HCT116 (cell line): ENCODE measurements at regions not wholly inside any gene's neighbourhood (a gene's known extent, or its start where the extent isn't known, plus 50 kb on each side); places are given as distances from the start of the nearest gene placed in this dataset.

Experiments used
- ATAC-seq: fragments of 200-7000 bp; cut with Tn5 transposase; 2 replicates; pipeline ENCODE4 v1.9.1; 2020; ENCODE audit warnings: mild to moderate bottlenecking, moderate library complexity
- BruUV-seq: library from RNA; stranded (reverse); fragments of 400-500 nt; replicated peaks from 2 replicates; lab custom pipeline; 2021; lab: Mats Ljungman, UMichigan
- CTCF ChIA-PET: fragments of 300-600 bp; sonication (Branson Sonifier 250); formaldehyde crosslinking; loops from one replicate; lab custom pipeline; 2021; ENCODE audit warnings: antibody characterized with exemption; lab: Charles Lee
- POLR2A ChIA-PET: fragments of 300-600, 350-600 bp; sonication (Branson Sonifier 250); formaldehyde crosslinking; loops from one replicate; lab custom pipeline; 2021; ENCODE audit warnings: antibody characterized with exemption; lab: Charles Lee
- RAD21 ChIA-PET, 2 experiments: fragments of 300-600 bp; sonication (Branson Sonifier 250); formaldehyde crosslinking; loops; one replicate each; lab custom pipeline; 2023; ENCODE audit warnings: low total read pairs in 2 of 2; ENCODE audit not compliant: uncharacterized antibody in 2 of 2, unreplicated experiment in 2 of 2, low non-redundant PET in 1 of 2; lab: Charles Lee
- DNase-seq: peaks from one replicate; pipeline ENCODE4 v3.0.0-alpha.2; 2010; ENCODE audit warnings: low read depth, low spot score
- H2AFZ ChIP-seq: fragments of 200-600 bp; shearing (Covaris generic), sonication (generic); 2 replicates; pipeline ENCODE4 v1.6.1; 2017; ENCODE audit warnings: low read depth, mixed run types, mixed read lengths, antibody characterized with exemption, low read length; ENCODE audit not compliant: poor library complexity, severe bottlenecking
- H3K27ac ChIP-seq: 2 replicates; pipeline ENCODE4 v1.5.1; 2012; ENCODE audit warnings: low read depth, low read length
- H3K27me3 ChIP-seq: fragments of 200-600 bp; sonication (generic); 2 replicates; pipeline ENCODE4 v1.6.1; 2016; ENCODE audit warnings: mixed run types, low read length, mixed read lengths; ENCODE audit not compliant: insufficient read depth
- H3K36me3 ChIP-seq, 2 experiments: fragments of 200-500 bp in 1 of 2; fragments of 200-600 bp in 1 of 2; sonication (Bioruptor generic) in 1 of 2; sonication (generic) in 1 of 2; 2 replicates each; pipeline versions ENCODE4 v1.5.1 to v1.6.1; 2014 to 2016; ENCODE audit warnings: low read length in 2 of 2, inconsistent platforms in 1 of 2, mixed read lengths in 1 of 2, mixed run types in 1 of 2; ENCODE audit not compliant: insufficient read depth in 2 of 2, control insufficient read depth in 1 of 2
- H3K4me1 ChIP-seq, 2 experiments: fragments of 200-600 bp in 1 of 2; sonication (generic) in 1 of 2; 2 replicates each; pipeline versions ENCODE4 v1.5.1 to v1.6.1; 2012 to 2017; ENCODE audit warnings: low read length in 2 of 2, inconsistent platforms in 1 of 2, mild to moderate bottlenecking in 1 of 2, mixed read lengths in 1 of 2, mixed run types in 1 of 2, moderate library complexity in 1 of 2; ENCODE audit not compliant: insufficient read depth in 2 of 2, control insufficient read depth in 1 of 2
- H3K4me2 ChIP-seq: fragments of 200-600 bp; sonication (generic); 2 replicates; pipeline ENCODE4 v1.6.1; 2017; ENCODE audit warnings: mixed run types, low read length, mixed read lengths
- H3K4me3 ChIP-seq, 2 experiments: fragments of 200-600 bp in 1 of 2; sonication (generic) in 1 of 2; replicated peaks in 1 of 2; 2 replicates each; pipeline ENCODE4 v1.5.1; 2011 to 2016; ENCODE audit warnings: low read length in 2 of 2, control low read depth in 1 of 2, low read depth in 1 of 2, mild to moderate bottlenecking in 1 of 2, mixed read lengths in 1 of 2, mixed run types in 1 of 2
- H3K79me2 ChIP-seq: fragments of 200-600 bp; sonication (generic); 2 replicates; pipeline ENCODE4 v1.6.1; 2017; ENCODE audit warnings: mild to moderate bottlenecking, mixed run types, low read length, moderate library complexity, mixed read lengths; ENCODE audit not compliant: insufficient read depth
- H3K9ac ChIP-seq: fragments of 200-600 bp; sonication (generic); 2 replicates; pipeline ENCODE4 v1.6.1; 2016; ENCODE audit warnings: low read length, mixed read lengths
- H3K9me2 ChIP-seq: fragments of 200-600 bp; sonication (generic), shearing (Covaris generic); 2 replicates; pipeline ENCODE4 v1.6.1; 2017; ENCODE audit warnings: mixed run types, mild to moderate bottlenecking, moderate library complexity; ENCODE audit not compliant: insufficient read depth
- H3K9me3 ChIP-seq, 2 experiments: fragments of 200-500 bp in 1 of 2; fragments of 200-600 bp in 1 of 2; sonication (Bioruptor generic) in 1 of 2; sonication (generic) in 1 of 2; 2 replicates each; pipeline ENCODE4 v1.6.1; 2014 to 2017; ENCODE audit warnings: low read length in 2 of 2, mixed read lengths in 2 of 2, inconsistent platforms in 1 of 2, low read depth in 1 of 2, mild to moderate bottlenecking in 1 of 2, mixed run types in 1 of 2, moderate library complexity in 1 of 2; ENCODE audit not compliant: control insufficient read depth in 1 of 2, insufficient read depth in 1 of 2
- H4K20me1 ChIP-seq: fragments of 200-600 bp; sonication (generic), shearing (Covaris generic); 2 replicates; pipeline ENCODE4 v1.6.1; 2017; ENCODE audit warnings: mixed run types, mild to moderate bottlenecking, moderate library complexity; ENCODE audit not compliant: insufficient read depth
- ATF3 ChIP-seq: IDR thresholded peaks from 2 replicates; pipeline ENCODE4 v1.6.1; 2012
- CEBPB ChIP-seq: IDR thresholded peaks from 2 replicates; pipeline ENCODE4 v1.6.1; 2012; ENCODE audit warnings: low read depth
- ELF1 ChIP-seq: IDR thresholded peaks from 2 replicates; pipeline ENCODE4 v1.6.1; 2012; ENCODE audit warnings: low read depth, borderline replicate concordance
- EZH2phosphoT487 ChIP-seq: fragments of 200-600 bp; IDR thresholded peaks from 2 replicates; pipeline ENCODE4 v1.6.1; 2018; ENCODE audit warnings: antibody characterized with exemption, borderline replicate concordance
- FOSL1 ChIP-seq: IDR thresholded peaks from 2 replicates; pipeline ENCODE4 v1.6.1; 2012; ENCODE audit warnings: low read depth
- JUND ChIP-seq: IDR thresholded peaks from 2 replicates; pipeline ENCODE4 v1.6.1; 2012
- POLR2AphosphoS5 ChIP-seq: IDR thresholded peaks from 2 replicates; pipeline ENCODE4 v1.6.1; 2011; ENCODE audit warnings: mild to moderate bottlenecking, low read depth, low read length, moderate library complexity
- ZBTB33 ChIP-seq: IDR thresholded peaks from 2 replicates; pipeline ENCODE4 v1.6.1; 2011; ENCODE audit warnings: mild to moderate bottlenecking, low read length, moderate library complexity; ENCODE audit not compliant: insufficient replicate concordance; ENCODE audit errors: extremely low read depth
- intact Hi-C: fragments of 100-400 bp; cut with micrococcal nuclease; formaldehyde crosslinking; loops from 2 replicates; pipeline ENCODE4 v1.10.0; 2022

- Histone ChIP-seq H2AFZ (no peak overlapping the region), H3K9ac (no peak overlapping the region), H3K36me3 (no peaks in the 10 kb centered on the region), H3K9me2 (no peaks in the 10 kb centered on the region), H3K27ac (no peak overlapping the region), H4K20me1 (no peaks in the 10 kb centered on the region), H3K27me3 (no peaks in the 10 kb centered on the region), H3K79me2 (no peaks in the 10 kb centered on the region), H3K9me3 (peaks cover 0 to 5% of the 10 kb centered on the region in 2 experiments; a peak in 2 of 4 replicates), H3K4me2 (no peak overlapping the region), H3K4me3 (no peak overlapping the region), H3K4me1 (no peaks in the 10 kb centered on the region)
- ChIA-PET RAD21 (no interaction called here), CTCF (no interaction called here), POLR2A (no interaction called here)
- intact Hi-C loops: no loop called here
- DNase-seq (no peak), ATAC-seq (no peak)
- TF ChIP-seq ELF1 (no peak), ATF3 (no peak), EZH2phosphoT487 (no peak), CEBPB (no peak)
- no TSS peak for BruUV-seq
Measured at GRCh38 chr18:40529478-40529877, 1425.6 kb upstream of the PIK3C3 start.

- Histone ChIP-seq H3K27ac (no peak overlapping the region), H3K79me2 (no peaks in the 10 kb centered on the region), H2AFZ (no peak overlapping the region), H3K9ac (no peak overlapping the region), H3K4me3 (no peak overlapping the region), H3K4me2 (no peak overlapping the region), H3K9me2 (no peaks in the 10 kb centered on the region), H3K4me1 (no peaks in the 10 kb centered on the region), H3K36me3 (no peaks in the 10 kb centered on the region), H4K20me1 (no peaks in the 10 kb centered on the region), H3K9me3 (peaks cover 3 to 17% of the 10 kb centered on the region in 2 experiments; a peak in 2 of 4 replicates), H3K27me3 (no peaks in the 10 kb centered on the region)
- TF ChIP-seq JUND (no peak), FOSL1 (no peak), ZBTB33 (no peak), CEBPB (no peak), EZH2phosphoT487 (no peak), POLR2AphosphoS5 (no peak)
- intact Hi-C loops: no loop called here
- ATAC-seq (no peak), DNase-seq (no peak)
- CTCF ChIA-PET: no interaction called here
- RAD21 ChIA-PET: no interaction called here
- POLR2A ChIA-PET: no interaction called here
- no TSS peak for BruUV-seq
Measured at GRCh38 chr18:40524881-40525280, 1430.2 kb upstream of the PIK3C3 start.
